ENCODE measurements at regions not wholly inside any gene's neighbourhood (a gene's known extent, or its start where the extent isn't known, plus 50 kb on each side); places are given as distances from the start of the nearest gene placed in this dataset.

- TF ChIP-seq, protein P1, sequence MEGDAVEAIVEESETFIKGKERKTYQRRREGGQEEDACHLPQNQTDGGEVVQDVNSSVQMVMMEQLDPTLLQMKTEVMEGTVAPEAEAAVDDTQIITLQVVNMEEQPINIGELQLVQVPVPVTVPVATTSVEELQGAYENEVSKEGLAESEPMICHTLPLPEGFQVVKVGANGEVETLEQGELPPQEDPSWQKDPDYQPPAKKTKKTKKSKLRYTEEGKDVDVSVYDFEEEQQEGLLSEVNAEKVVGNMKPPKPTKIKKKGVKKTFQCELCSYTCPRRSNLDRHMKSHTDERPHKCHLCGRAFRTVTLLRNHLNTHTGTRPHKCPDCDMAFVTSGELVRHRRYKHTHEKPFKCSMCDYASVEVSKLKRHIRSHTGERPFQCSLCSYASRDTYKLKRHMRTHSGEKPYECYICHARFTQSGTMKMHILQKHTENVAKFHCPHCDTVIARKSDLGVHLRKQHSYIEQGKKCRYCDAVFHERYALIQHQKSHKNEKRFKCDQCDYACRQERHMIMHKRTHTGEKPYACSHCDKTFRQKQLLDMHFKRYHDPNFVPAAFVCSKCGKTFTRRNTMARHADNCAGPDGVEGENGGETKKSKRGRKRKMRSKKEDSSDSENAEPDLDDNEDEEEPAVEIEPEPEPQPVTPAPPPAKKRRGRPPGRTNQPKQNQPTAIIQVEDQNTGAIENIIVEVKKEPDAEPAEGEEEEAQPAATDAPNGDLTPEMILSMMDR (IDR thresholded peaks at IDR 0.05) = no peak
- no peak for TF ChIP-seq ZFX (IDR thresholded peaks at IDR 0.05; ENCODE audit: borderline replicate concordance)
These were observed 248.6 kb downstream of the CYP26B1 start for GRCh38 chr2:71898851-71899681.
